Mesothelial cell of epicardium (in vitro differentiated cells): ENCODE measurements at regions not wholly inside any gene's neighbourhood (a gene's known extent, or its start where the extent isn't known, plus 50 kb on each side); places are given as distances from the start of the nearest gene placed in this dataset.
A peak's percentile ranks its signal among the peaks of the same experiment; 100 is the strongest.

Experiments used
- DNase-seq, 2 experiments: peaks; one replicate each; pipeline ENCODE4 v3.0.0; 2021; ENCODE audit warnings: low spot score in 2 of 2; ENCODE audit not compliant: unreplicated experiment in 2 of 2
- H3K27ac Mint-ChIP-seq: 2 replicates; pipeline ENCODE4 v1.8.0; 2021; ENCODE audit warnings: mixed read lengths
- H3K27me3 Mint-ChIP-seq: 2 replicates; pipeline ENCODE4 v1.8.0; 2021; ENCODE audit warnings: low read depth, mixed read lengths
- H3K36me3 Mint-ChIP-seq: 2 replicates; pipeline ENCODE4 v1.8.0; 2021; ENCODE audit warnings: mixed read lengths
- H3K4me1 Mint-ChIP-seq: 2 replicates; pipeline ENCODE4 v1.8.0; 2021; ENCODE audit warnings: mixed read lengths
- H3K4me3 Mint-ChIP-seq: 2 replicates; pipeline ENCODE4 v1.8.0; 2021; ENCODE audit warnings: mild to moderate bottlenecking, moderate library complexity, mixed read lengths
- H3K9me3 Mint-ChIP-seq: 2 replicates; pipeline ENCODE4 v1.8.0; 2021; ENCODE audit warnings: mixed read lengths
- TF ChIP-seq, protein P1 (sequence below): fragments of 200-600 bp; sonication (generic); IDR thresholded peaks from one replicate; pipeline ENCODE4 v1.5.0; 2021; ENCODE audit warnings: antibody characterized with exemption; ENCODE audit not compliant: unreplicated experiment

DNA sequence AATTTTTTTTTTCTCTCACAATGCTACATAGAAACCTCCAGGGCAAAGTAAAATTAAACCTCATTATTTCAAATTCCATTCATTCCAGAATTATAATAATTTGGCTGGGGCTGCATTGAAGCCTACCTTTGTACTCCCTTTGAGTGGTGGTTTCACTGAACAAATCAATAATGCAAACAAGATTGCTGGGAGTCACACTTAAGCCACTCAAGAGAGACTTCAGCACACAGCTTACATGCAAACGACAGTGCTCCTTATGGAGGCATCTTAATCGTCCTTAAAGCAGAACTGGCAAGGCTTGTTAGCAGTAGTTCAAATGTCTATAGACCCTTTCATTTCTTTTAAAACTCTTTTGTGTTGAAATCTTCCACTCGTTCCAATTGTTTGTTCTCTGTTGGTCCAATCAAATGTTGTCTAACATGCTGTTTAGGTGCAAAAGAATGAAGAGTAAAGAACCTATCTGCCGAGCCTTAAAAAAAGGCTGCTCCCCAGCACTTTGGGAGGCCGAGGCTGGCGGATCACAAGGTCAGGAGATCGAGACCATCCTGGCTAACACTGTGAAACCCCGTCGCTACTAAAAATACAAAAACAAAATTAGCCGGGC lies 294.9 kb downstream of the FGFR2 start:
- H3K27me3 Mint-ChIP-seq, result no peaks in the 10 kb centered on the region
- DNase-seq, result no peak
- H3K36me3 Mint-ChIP-seq, result no peaks in the 10 kb centered on the region
- no peak overlapping the region for H3K4me3 Mint-ChIP-seq
- peak overlapping the region; percentile 51 for H3K27ac Mint-ChIP-seq
- H3K4me1 Mint-ChIP-seq, result peaks cover 20% of the 10 kb centered on the region
- TF ChIP-seq, protein P1, sequence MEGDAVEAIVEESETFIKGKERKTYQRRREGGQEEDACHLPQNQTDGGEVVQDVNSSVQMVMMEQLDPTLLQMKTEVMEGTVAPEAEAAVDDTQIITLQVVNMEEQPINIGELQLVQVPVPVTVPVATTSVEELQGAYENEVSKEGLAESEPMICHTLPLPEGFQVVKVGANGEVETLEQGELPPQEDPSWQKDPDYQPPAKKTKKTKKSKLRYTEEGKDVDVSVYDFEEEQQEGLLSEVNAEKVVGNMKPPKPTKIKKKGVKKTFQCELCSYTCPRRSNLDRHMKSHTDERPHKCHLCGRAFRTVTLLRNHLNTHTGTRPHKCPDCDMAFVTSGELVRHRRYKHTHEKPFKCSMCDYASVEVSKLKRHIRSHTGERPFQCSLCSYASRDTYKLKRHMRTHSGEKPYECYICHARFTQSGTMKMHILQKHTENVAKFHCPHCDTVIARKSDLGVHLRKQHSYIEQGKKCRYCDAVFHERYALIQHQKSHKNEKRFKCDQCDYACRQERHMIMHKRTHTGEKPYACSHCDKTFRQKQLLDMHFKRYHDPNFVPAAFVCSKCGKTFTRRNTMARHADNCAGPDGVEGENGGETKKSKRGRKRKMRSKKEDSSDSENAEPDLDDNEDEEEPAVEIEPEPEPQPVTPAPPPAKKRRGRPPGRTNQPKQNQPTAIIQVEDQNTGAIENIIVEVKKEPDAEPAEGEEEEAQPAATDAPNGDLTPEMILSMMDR, result no peak
- peaks cover 7% of the 10 kb centered on the region for H3K9me3 Mint-ChIP-seq

DNA sequence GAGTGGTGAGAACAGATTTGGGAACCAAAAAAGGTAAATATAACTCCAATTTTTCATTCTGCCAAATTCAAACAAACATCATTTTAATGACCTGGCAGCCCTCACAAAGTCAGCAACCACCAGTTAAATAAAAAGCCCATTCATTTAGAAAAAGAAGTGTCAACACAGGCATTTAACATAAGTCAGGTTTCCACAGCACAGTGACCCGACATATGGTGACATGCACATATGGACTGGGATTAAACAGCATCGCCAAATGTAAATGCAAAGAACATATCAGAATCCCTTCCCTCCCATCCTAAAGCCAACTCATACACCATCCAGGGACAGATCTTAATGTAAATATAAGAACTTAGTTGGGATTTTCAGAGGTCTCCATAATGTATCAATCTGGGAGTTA lies 293.2 kb downstream of the FGFR2 start:
- H3K27me3 Mint-ChIP-seq, result no peaks in the 10 kb centered on the region
- H3K4me3 Mint-ChIP-seq, result no peak overlapping the region
- no peaks in the 10 kb centered on the region for H3K36me3 Mint-ChIP-seq
- TF ChIP-seq, protein P1, result no peak
- peaks cover 33% of the 10 kb centered on the region for H3K4me1 Mint-ChIP-seq
- DNase-seq, result no peak
- peaks cover 7% of the 10 kb centered on the region for H3K9me3 Mint-ChIP-seq
- H3K27ac Mint-ChIP-seq, result no peak overlapping the region

DNA sequence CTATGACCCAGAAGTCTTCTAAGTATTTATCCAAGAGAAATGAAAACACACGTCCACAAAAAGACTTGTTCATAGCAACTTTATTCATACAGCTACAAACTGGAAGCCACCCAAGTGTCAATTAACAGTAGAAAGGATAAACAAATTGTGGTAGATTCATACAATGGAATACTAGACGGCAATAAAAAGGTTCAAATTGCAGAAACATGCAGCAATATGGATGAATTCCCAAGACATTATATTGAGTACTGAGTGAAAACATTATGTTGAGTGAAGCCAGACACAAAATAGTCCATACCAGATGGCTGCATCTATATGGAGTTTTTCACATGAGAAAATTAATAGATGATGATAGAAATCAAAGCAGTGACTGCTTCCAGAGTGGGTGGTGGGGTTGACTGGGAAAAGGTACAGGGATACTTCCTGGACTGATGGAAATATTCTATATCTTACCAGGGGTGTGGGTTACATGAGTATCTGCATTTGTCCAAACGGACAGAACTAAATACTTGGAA lies 292.0 kb downstream of the FGFR2 start:
- H3K9me3 Mint-ChIP-seq, result peaks cover 7% of the 10 kb centered on the region
- H3K4me3 Mint-ChIP-seq, result no peak overlapping the region
- peaks cover 40% of the 10 kb centered on the region for H3K4me1 Mint-ChIP-seq
- DNase-seq, result no peak
- H3K27ac Mint-ChIP-seq, result no peak overlapping the region
- no peaks in the 10 kb centered on the region for H3K27me3 Mint-ChIP-seq
- TF ChIP-seq, protein P1, result no peak
- no peaks in the 10 kb centered on the region for H3K36me3 Mint-ChIP-seq

GRCh38 chr10:121307411-121307980 lies 290.7 kb downstream of the FGFR2 start:
- H3K4me3 Mint-ChIP-seq, result no peak overlapping the region
- H3K27ac Mint-ChIP-seq, result no peak overlapping the region
- H3K9me3 Mint-ChIP-seq, result peaks cover 7% of the 10 kb centered on the region
- no peaks in the 10 kb centered on the region for H3K36me3 Mint-ChIP-seq
- peaks cover 48% of the 10 kb centered on the region for H3K4me1 Mint-ChIP-seq
- DNase-seq, result no peak
- H3K27me3 Mint-ChIP-seq, result no peaks in the 10 kb centered on the region
- TF ChIP-seq, protein P1, result no peak

- no peak for DNase-seq
- no peaks in the 10 kb centered on the region for H3K27me3 Mint-ChIP-seq
- no peaks in the 10 kb centered on the region for H3K36me3 Mint-ChIP-seq
- peaks cover 7% of the 10 kb centered on the region for H3K9me3 Mint-ChIP-seq
- H3K4me3 Mint-ChIP-seq, result no peak overlapping the region
- no peak overlapping the region for H3K27ac Mint-ChIP-seq
- TF ChIP-seq, protein P1, result no peak
- peaks cover 48% of the 10 kb centered on the region for H3K4me1 Mint-ChIP-seq
Observed at GRCh38 chr10:121308020-121308419, 290.2 kb downstream of the FGFR2 start.
